ENCODE measurements at regions not wholly inside any gene's neighbourhood (a gene's known extent, or its start where the extent isn't known, plus 50 kb on each side); places are given as distances from the start of the nearest gene placed in this dataset.

DNA sequence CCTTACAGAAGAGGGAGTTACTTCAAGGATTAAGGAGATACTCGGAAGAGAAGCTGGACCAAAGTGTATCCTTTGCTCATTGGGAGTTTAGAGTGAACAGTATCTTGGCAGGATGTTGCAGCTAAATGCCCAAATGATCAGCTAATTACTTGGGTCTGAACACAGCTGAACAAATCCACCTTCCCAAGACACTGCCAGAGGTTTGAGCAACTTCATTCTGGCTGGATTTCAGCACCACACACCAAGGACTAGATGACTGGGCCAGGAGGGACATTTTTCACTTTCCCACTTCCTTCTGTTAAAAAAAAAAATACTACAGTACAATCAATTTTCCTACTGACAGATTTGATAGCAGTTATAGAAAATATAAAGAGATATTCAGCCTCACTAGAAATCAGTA lies 324.6 kb downstream of the MID1IP1 start:
- no peaks in the 10 kb centered on the region for H3K4me1 ChIP-seq (ENCODE audit: insufficient read depth)
- H3K9me3 ChIP-seq = no peaks in the 10 kb centered on the region
- WGBS, 3 donors = 45 to 57% (median 50%) methylated on average over 1 of the region's 1 CpG
- H3K27me3 ChIP-seq = no peaks in the 10 kb centered on the region
- TF ChIP-seq, protein P1, sequence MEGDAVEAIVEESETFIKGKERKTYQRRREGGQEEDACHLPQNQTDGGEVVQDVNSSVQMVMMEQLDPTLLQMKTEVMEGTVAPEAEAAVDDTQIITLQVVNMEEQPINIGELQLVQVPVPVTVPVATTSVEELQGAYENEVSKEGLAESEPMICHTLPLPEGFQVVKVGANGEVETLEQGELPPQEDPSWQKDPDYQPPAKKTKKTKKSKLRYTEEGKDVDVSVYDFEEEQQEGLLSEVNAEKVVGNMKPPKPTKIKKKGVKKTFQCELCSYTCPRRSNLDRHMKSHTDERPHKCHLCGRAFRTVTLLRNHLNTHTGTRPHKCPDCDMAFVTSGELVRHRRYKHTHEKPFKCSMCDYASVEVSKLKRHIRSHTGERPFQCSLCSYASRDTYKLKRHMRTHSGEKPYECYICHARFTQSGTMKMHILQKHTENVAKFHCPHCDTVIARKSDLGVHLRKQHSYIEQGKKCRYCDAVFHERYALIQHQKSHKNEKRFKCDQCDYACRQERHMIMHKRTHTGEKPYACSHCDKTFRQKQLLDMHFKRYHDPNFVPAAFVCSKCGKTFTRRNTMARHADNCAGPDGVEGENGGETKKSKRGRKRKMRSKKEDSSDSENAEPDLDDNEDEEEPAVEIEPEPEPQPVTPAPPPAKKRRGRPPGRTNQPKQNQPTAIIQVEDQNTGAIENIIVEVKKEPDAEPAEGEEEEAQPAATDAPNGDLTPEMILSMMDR (IDR thresholded peaks at IDR 0.05) = no peak
- TF ChIP-seq POLR2A (IDR thresholded peaks at IDR 0.05) (no peak), EP300 (IDR thresholded peaks at IDR 0.05) (no peak)
- H3K36me3 ChIP-seq = no peaks in the 10 kb centered on the region
- no peak overlapping the region for H3K4me3 ChIP-seq
- no peak overlapping the region for H3K27ac ChIP-seq
- DNase-seq = no peak
- intact Hi-C loops (cut with DNase I) = no loop called here

GRCh38 chrX:39133971-39134370 lies 332.7 kb downstream of the MID1IP1 start:
- intact Hi-C loops (cut with DNase I) = no loop called here
- no peak for DNase-seq
- Histone ChIP-seq H3K27ac (no peak overlapping the region), H3K36me3 (no peaks in the 10 kb centered on the region), H3K9me3 (no peaks in the 10 kb centered on the region), H3K4me1 (ENCODE audit: insufficient read depth) (no peaks in the 10 kb centered on the region), H3K27me3 (peaks cover 4% of the 10 kb centered on the region), H3K4me3 (no peak overlapping the region)
- TF ChIP-seq POLR2A (IDR thresholded peaks at IDR 0.05) (no peak), EP300 (IDR thresholded peaks at IDR 0.05) (no peak)
- TF ChIP-seq, protein P1 (IDR thresholded peaks at IDR 0.05) = no peak
- 42 to 47% (median 43%) methylated on average over 2 of the region's 2 CpGs for whole genome bisulfite sequencing, 3 donors

GRCh38 chrX:39137363-39137954 lies 336.2 kb downstream of the MID1IP1 start:
- Histone ChIP-seq H3K27ac (no peak overlapping the region), H3K36me3 (no peaks in the 10 kb centered on the region), H3K4me1 (ENCODE audit: insufficient read depth) (no peaks in the 10 kb centered on the region), H3K9me3 (no peaks in the 10 kb centered on the region), H3K4me3 (no peak overlapping the region), H3K27me3 (peaks cover 4% of the 10 kb centered on the region)
- TF ChIP-seq, protein P1 (IDR thresholded peaks at IDR 0.05) = no peak
- no peak for TF ChIP-seq POLR2A (IDR thresholded peaks at IDR 0.05)
- intact Hi-C loops (cut with DNase I) = no loop called here
- 55 to 79% (median 63%) methylated on average over 3 of the region's 3 CpGs for WGBS, 3 donors
- DNase-seq = no peak

DNA sequence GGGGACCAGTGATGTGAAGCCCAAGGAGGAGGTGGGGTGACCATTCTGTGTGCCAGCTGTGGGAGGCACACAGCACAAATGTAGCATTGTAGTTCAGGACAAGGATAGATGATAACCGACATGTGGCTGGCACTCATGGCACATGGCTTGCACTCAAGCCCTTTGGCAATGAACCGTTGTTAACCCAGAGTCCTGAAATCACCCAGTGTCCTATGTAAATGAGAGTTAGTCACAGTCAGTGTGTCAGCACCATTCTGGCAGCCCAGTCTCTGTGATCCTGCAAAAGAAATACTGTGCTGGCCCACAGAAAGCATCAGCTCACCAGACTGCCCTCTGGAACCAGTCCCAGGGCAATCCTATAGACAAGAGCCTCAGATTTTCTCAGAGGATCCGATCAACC lies 339.3 kb downstream of the MID1IP1 start:
- H3K4me1 ChIP-seq (ENCODE audit: insufficient read depth) = no peaks in the 10 kb centered on the region
- WGBS, 3 donors = 71 to 78% (median 71%) methylated on average over 3 of the region's 3 CpGs
- no peak overlapping the region for H3K27ac ChIP-seq
- TF ChIP-seq EP300 (IDR thresholded peaks at IDR 0.05) (no peak), POLR2A (IDR thresholded peaks at IDR 0.05) (no peak)
- TF ChIP-seq, protein P1 (IDR thresholded peaks at IDR 0.05) = no peak
- intact Hi-C loops (cut with DNase I) = loop anchor here in 2 of 4 donors (10.0 kb wide), 2 partner anchors 356 to 376 kb away; no protein-coding TSS in a partner anchor
- H3K9me3 ChIP-seq = no peaks in the 10 kb centered on the region
- DNase-seq = no peak
- H3K27me3 ChIP-seq = peaks cover 4% of the 10 kb centered on the region
- H3K4me3 ChIP-seq = no peak overlapping the region
- no peaks in the 10 kb centered on the region for H3K36me3 ChIP-seq

Data from ovary (tissue), 7 donors.